Panc1 (cell line): ENCODE measurements at regions not wholly inside any gene's neighbourhood (a gene's known extent, or its start where the extent isn't known, plus 50 kb on each side); places are given as distances from the start of the nearest gene placed in this dataset.

ENCODE experiments used
- ATAC-seq: fragments of 200-7000 bp; cut with Tn5 transposase; 2 replicates; pipeline ENCODE4 v1.9.1; 2020; ENCODE audit warnings: mild to moderate bottlenecking, moderate library complexity
- BruUV-seq: library from RNA; stranded (reverse); fragments of 400-500 nt; replicated peaks from 2 replicates; lab custom pipeline; 2021; lab: Mats Ljungman, UMichigan
- CTCF ChIA-PET: fragments of 300-600 bp; sonication (Branson Sonifier 250); formaldehyde crosslinking; loops from one replicate; lab custom pipeline; 2022; ENCODE audit warnings: antibody characterized with exemption; lab: Charles Lee
- POLR2A ChIA-PET: fragments of 300-600 bp; sonication (Branson Sonifier 250); formaldehyde crosslinking; loops from one replicate; lab custom pipeline; 2022; ENCODE audit warnings: antibody characterized with exemption; lab: Charles Lee
- DNase-seq: peaks from one replicate; pipeline ENCODE4 v3.0.0-alpha.2; 2010; ENCODE audit warnings: low read depth, low spot score
- H3K27ac ChIP-seq: 2 replicates; pipeline ENCODE4 v1.5.1; 2011; ENCODE audit warnings: mild to moderate bottlenecking, low read length, inconsistent platforms
- H3K27me3 ChIP-seq: fragments of 200-500 bp; sonication (Bioruptor generic); 2 replicates; pipeline ENCODE4 v1.6.0; 2014; ENCODE audit warnings: low read length, inconsistent platforms; ENCODE audit not compliant: control insufficient read depth, insufficient read depth
- H3K36me3 ChIP-seq: fragments of 200-500 bp; sonication (Bioruptor generic); 2 replicates; pipeline ENCODE4 v1.5.1; 2014; ENCODE audit warnings: inconsistent platforms, mild to moderate bottlenecking, low read length, moderate library complexity; ENCODE audit not compliant: control insufficient read depth, insufficient read depth
- H3K4me1 ChIP-seq: 2 replicates; pipeline ENCODE4 v1.5.1; 2011; ENCODE audit warnings: inconsistent platforms, mild to moderate bottlenecking, low read length, moderate library complexity; ENCODE audit not compliant: control insufficient read depth, insufficient read depth
- H3K4me3 ChIP-seq, 2 experiments: 2 replicates each; pipeline ENCODE4 v1.5.1; 2011 to 2012; ENCODE audit warnings: low read depth in 2 of 2, low read length in 2 of 2, mild to moderate bottlenecking in 2 of 2, inconsistent platforms in 1 of 2, moderate library complexity in 1 of 2
- H3K9me3 ChIP-seq: fragments of 200-500 bp; sonication (Bioruptor generic); 2 replicates; pipeline ENCODE4 v1.5.1; 2014; ENCODE audit warnings: low read depth, mild to moderate bottlenecking, inconsistent platforms, low read length, moderate library complexity; ENCODE audit not compliant: control insufficient read depth, insufficient read depth
- POLR2AphosphoS5 ChIP-seq: IDR thresholded peaks from 2 replicates; pipeline ENCODE4 v1.6.1; 2012; ENCODE audit warnings: mild to moderate bottlenecking, low read depth, low read length, moderate library complexity
- SIN3A ChIP-seq: IDR thresholded peaks from 2 replicates; pipeline ENCODE4 v1.6.1; 2012; ENCODE audit warnings: low read depth, mild to moderate bottlenecking, low read length, moderate library complexity, borderline replicate concordance; ENCODE audit not compliant: insufficient read depth
- TCF7L2 ChIP-seq: IDR thresholded peaks from 2 replicates; pipeline ENCODE4 v1.6.1; 2011; ENCODE audit warnings: mild to moderate bottlenecking, low read depth, low read length, inconsistent platforms
- in situ Hi-C: cut with HindIII; loops from 2 replicates; pipeline ENCODE4 v1.10.0; 2016; ENCODE audit warnings: low sequenced_read_pairs, low pct_unique_long_range_greater_than_20kb
- intact Hi-C: fragments of 100-400 bp; cut with micrococcal nuclease; formaldehyde crosslinking; loops from one replicate; pipeline ENCODE4 v1.10.0; 2022; ENCODE audit not compliant: unreplicated experiment
- TF ChIP-seq, protein P1 (sequence below), 2 experiments: IDR thresholded peaks; 2 replicates each; pipeline ENCODE4 v1.6.1; 2011 to 2012; ENCODE audit warnings: low read depth in 2 of 2, control low read depth in 1 of 2, low read length in 1 of 2, mild to moderate bottlenecking in 1 of 2, moderate library complexity in 1 of 2; ENCODE audit not compliant: insufficient read depth in 1 of 2
- TF ChIP-seq, protein P2 (sequence below): fragments of 450-650 bp; IDR thresholded peaks from 2 replicates; pipeline ENCODE4 v1.5.1; 2017; ENCODE audit warnings: mild to moderate bottlenecking

- no TSS peak for BruUV-seq
- Histone ChIP-seq H3K9me3 (no peaks in the 10 kb centered on the region), H3K4me3 (no peak overlapping the region), H3K36me3 (no peaks in the 10 kb centered on the region), H3K27ac (no peak overlapping the region), H3K27me3 (no peaks in the 10 kb centered on the region), H3K4me1 (no peaks in the 10 kb centered on the region)
- ChIA-PET POLR2A (no interaction called here), CTCF (no interaction called here)
- intact Hi-C loops (no loop called here), in situ Hi-C loops (no loop called here)
- ATAC-seq: no peak
- DNase-seq: no peak
- TF ChIP-seq, protein P1, sequence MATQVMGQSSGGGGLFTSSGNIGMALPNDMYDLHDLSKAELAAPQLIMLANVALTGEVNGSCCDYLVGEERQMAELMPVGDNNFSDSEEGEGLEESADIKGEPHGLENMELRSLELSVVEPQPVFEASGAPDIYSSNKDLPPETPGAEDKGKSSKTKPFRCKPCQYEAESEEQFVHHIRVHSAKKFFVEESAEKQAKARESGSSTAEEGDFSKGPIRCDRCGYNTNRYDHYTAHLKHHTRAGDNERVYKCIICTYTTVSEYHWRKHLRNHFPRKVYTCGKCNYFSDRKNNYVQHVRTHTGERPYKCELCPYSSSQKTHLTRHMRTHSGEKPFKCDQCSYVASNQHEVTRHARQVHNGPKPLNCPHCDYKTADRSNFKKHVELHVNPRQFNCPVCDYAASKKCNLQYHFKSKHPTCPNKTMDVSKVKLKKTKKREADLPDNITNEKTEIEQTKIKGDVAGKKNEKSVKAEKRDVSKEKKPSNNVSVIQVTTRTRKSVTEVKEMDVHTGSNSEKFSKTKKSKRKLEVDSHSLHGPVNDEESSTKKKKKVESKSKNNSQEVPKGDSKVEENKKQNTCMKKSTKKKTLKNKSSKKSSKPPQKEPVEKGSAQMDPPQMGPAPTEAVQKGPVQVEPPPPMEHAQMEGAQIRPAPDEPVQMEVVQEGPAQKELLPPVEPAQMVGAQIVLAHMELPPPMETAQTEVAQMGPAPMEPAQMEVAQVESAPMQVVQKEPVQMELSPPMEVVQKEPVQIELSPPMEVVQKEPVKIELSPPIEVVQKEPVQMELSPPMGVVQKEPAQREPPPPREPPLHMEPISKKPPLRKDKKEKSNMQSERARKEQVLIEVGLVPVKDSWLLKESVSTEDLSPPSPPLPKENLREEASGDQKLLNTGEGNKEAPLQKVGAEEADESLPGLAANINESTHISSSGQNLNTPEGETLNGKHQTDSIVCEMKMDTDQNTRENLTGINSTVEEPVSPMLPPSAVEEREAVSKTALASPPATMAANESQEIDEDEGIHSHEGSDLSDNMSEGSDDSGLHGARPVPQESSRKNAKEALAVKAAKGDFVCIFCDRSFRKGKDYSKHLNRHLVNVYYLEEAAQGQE (IDR thresholded peaks at IDR 0.05; ENCODE audit: insufficient read depth in 1 of 2, low read depth in 2 of 2, low read length in 1 of 2): no peak
- TF ChIP-seq, protein P2, sequence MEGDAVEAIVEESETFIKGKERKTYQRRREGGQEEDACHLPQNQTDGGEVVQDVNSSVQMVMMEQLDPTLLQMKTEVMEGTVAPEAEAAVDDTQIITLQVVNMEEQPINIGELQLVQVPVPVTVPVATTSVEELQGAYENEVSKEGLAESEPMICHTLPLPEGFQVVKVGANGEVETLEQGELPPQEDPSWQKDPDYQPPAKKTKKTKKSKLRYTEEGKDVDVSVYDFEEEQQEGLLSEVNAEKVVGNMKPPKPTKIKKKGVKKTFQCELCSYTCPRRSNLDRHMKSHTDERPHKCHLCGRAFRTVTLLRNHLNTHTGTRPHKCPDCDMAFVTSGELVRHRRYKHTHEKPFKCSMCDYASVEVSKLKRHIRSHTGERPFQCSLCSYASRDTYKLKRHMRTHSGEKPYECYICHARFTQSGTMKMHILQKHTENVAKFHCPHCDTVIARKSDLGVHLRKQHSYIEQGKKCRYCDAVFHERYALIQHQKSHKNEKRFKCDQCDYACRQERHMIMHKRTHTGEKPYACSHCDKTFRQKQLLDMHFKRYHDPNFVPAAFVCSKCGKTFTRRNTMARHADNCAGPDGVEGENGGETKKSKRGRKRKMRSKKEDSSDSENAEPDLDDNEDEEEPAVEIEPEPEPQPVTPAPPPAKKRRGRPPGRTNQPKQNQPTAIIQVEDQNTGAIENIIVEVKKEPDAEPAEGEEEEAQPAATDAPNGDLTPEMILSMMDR: no peak
- TF ChIP-seq TCF7L2 (no peak), SIN3A (no peak), POLR2AphosphoS5 (no peak)
Measured at GRCh38 chr5:31106278-31106677, 87.2 kb upstream of the CDH6 start.

GRCh38 chr5:31104775-31105174 lies 88.7 kb upstream of the CDH6 start:
- Histone ChIP-seq H3K9me3 (no peaks in the 10 kb centered on the region), H3K4me1 (no peaks in the 10 kb centered on the region), H3K36me3 (no peaks in the 10 kb centered on the region), H3K27me3 (no peaks in the 10 kb centered on the region), H3K27ac (no peak overlapping the region), H3K4me3 (no peak overlapping the region)
- ChIA-PET CTCF (no interaction called here), POLR2A (no interaction called here)
- DNase-seq (no peak), ATAC-seq (no peak)
- intact Hi-C loops (no loop called here), in situ Hi-C loops (no loop called here)
- BruUV-seq: no TSS peak
- TF ChIP-seq TCF7L2 (no peak), POLR2AphosphoS5 (no peak), SIN3A (no peak)
- TF ChIP-seq, protein P2: no peak
- TF ChIP-seq, protein P1 (IDR thresholded peaks at IDR 0.05; ENCODE audit: insufficient read depth in 1 of 2, low read depth in 2 of 2, low read length in 1 of 2): no peak
